Gastrocnemius medialis (tissue), 4 donors: ENCODE measurements at regions not wholly inside any gene's neighbourhood (a gene's known extent, or its start where the extent isn't known, plus 50 kb on each side); places are given as distances from the start of the nearest gene placed in this dataset.

Source experiments
- CTCF ChIP-seq, 5 experiments: fragments of 450-650 bp in 3 of 5; fragments of 200-600 bp in 2 of 5; sonication (generic) in 2 of 5; IDR thresholded peaks in 4 of 5; conservative IDR thresholded peaks in 1 of 5; 1 replicate in 4 of 5; 2 replicates in 1 of 5; pipeline ENCODE4 v1.5.1; 2016 to 2019; ENCODE audit warnings: antibody characterized with exemption in 5 of 5, mild to moderate bottlenecking in 3 of 5, moderate library complexity in 3 of 5
- POLR2A ChIP-seq, 2 donors: fragments of 450-650 bp; IDR thresholded peaks; one replicate each; pipeline ENCODE4 v1.6.1; 2017; ENCODE audit warnings: antibody characterized with exemption in 2 of 2, mild to moderate bottlenecking in 2 of 2, moderate library complexity in 2 of 2

GRCh38 chr4:58050439-58050838 is 940.3 kb upstream of the IGFBP7 start:
- TF ChIP-seq CTCF (IDR thresholded peaks at IDR 0.05 in 4 of 5, conservative IDR thresholded peaks at IDR 0.05 in 1 of 5) (no peak), POLR2A (IDR thresholded peaks at IDR 0.05) (no peak)
